Astrocyte of the hippocampus (primary cell): ENCODE measurements at regions not wholly inside any gene's neighbourhood (a gene's known extent, or its start where the extent isn't known, plus 50 kb on each side); places are given as distances from the start of the nearest gene placed in this dataset.

Source experiments
- DNase-seq: peaks from one replicate; pipeline ENCODE4 v3.0.0; 2011; ENCODE audit warnings: low read depth, low spot score

GRCh38 chr18:41630232-41630886, 324.7 kb upstream of the PIK3C3 start:
- DNase-seq, result no peak

- DNase-seq, result peak; percentile 61
Measured at GRCh38 chr18:41624460-41624859, 330.6 kb upstream of the PIK3C3 start.

- no peak for DNase-seq
Measured at GRCh38 chr18:41621177-41621576, 333.9 kb upstream of the PIK3C3 start.

GRCh38 chr18:41618147-41618546, 336.9 kb upstream of the PIK3C3 start:
- no peak for DNase-seq

- DNase-seq, result no peak
Measured at GRCh38 chr18:41617647-41618046, 337.4 kb upstream of the PIK3C3 start.

GRCh38 chr18:41613003-41613609, 341.9 kb upstream of the PIK3C3 start:
- no peak for DNase-seq

- DNase-seq, result no peak
Measured at GRCh38 chr18:41604964-41605363, 350.1 kb upstream of the PIK3C3 start.

- no peak for DNase-seq
Measured at GRCh38 chr18:41602034-41602433, 353.0 kb upstream of the PIK3C3 start.

- DNase-seq, result no peak
Measured at GRCh38 chr18:41600693-41601391, 354.2 kb upstream of the PIK3C3 start.

- no peak for DNase-seq
Measured at GRCh38 chr18:41599466-41599865, 355.6 kb upstream of the PIK3C3 start.

- DNase-seq, result no peak
Measured at GRCh38 chr18:41594582-41594981, 360.5 kb upstream of the PIK3C3 start.

- DNase-seq, result peak; percentile 27
Measured at GRCh38 chr18:41593171-41593675, 361.8 kb upstream of the PIK3C3 start.

GRCh38 chr18:41587976-41588375, 367.1 kb upstream of the PIK3C3 start:
- DNase-seq, result no peak

- no peak for DNase-seq
Measured at GRCh38 chr18:41585512-41585911, 369.5 kb upstream of the PIK3C3 start.

- no peak for DNase-seq
Measured at GRCh38 chr18:41579185-41579584, 375.8 kb upstream of the PIK3C3 start.

- DNase-seq, result no peak
Measured at GRCh38 chr18:41577529-41577928, 377.5 kb upstream of the PIK3C3 start.

- DNase-seq, result no peak
Measured at GRCh38 chr18:41576643-41577042, 378.4 kb upstream of the PIK3C3 start.

GRCh38 chr18:41569867-41570266, 385.2 kb upstream of the PIK3C3 start:
- no peak for DNase-seq

GRCh38 chr18:41561961-41562360, 393.1 kb upstream of the PIK3C3 start:
- no peak for DNase-seq

GRCh38 chr18:41558715-41559114, 396.3 kb upstream of the PIK3C3 start:
- DNase-seq, result no peak

GRCh38 chr18:41553716-41554115, 401.3 kb upstream of the PIK3C3 start:
- DNase-seq, result no peak

GRCh38 chr18:41548521-41549260, 406.3 kb upstream of the PIK3C3 start:
- DNase-seq, result no peak
